OCI-LY7 (cell line): ENCODE measurements at regions not wholly inside any gene's neighbourhood (a gene's known extent, or its start where the extent isn't known, plus 50 kb on each side); places are given as distances from the start of the nearest gene placed in this dataset.

Experiments used
- BruUV-seq: library from RNA; stranded (reverse); fragments of 400-500 nt; replicated peaks from 2 replicates; lab custom pipeline; 2021; lab: Mats Ljungman, UMichigan
- CTCF ChIA-PET: fragments of 300-600 bp; sonication (Branson Sonifier 250); formaldehyde crosslinking; loops from one replicate; lab custom pipeline; 2022; ENCODE audit warnings: antibody characterized with exemption; ENCODE audit not compliant: unreplicated experiment; lab: Charles Lee
- POLR2A ChIA-PET: fragments of 300-600 bp; sonication (Branson Sonifier 250); formaldehyde crosslinking; loops from one replicate; lab custom pipeline; 2022; ENCODE audit warnings: antibody characterized with exemption; lab: Charles Lee
- DNase-seq: peaks from one replicate; pipeline ENCODE4 v3.0.0-alpha.2; 2015; ENCODE audit warnings: low spot score
- H2AFZ ChIP-seq: fragments of 200-600 bp; sonication (generic), shearing (Covaris generic); 2 replicates; pipeline ENCODE4 v1.6.1; 2014; ENCODE audit warnings: mild to moderate bottlenecking, antibody characterized with exemption, low read length, moderate library complexity
- H3K27ac ChIP-seq: fragments of 200-600 bp; sonication (generic); 2 replicates; pipeline ENCODE4 v1.5.1; 2014; ENCODE audit warnings: mixed run types, low read depth, mild to moderate bottlenecking, moderate library complexity, low read length, inconsistent platforms; ENCODE audit not compliant: poor library complexity, severe bottlenecking
- H3K36me3 ChIP-seq: fragments of 200-600 bp; sonication (generic); 2 replicates; pipeline ENCODE4 v1.6.1; 2014; ENCODE audit warnings: mild to moderate bottlenecking, antibody characterized with exemption, low read length, moderate library complexity, mixed read lengths; ENCODE audit not compliant: insufficient read depth
- H3K4me1 ChIP-seq: fragments of 200-600 bp; sonication (generic); 2 replicates; pipeline ENCODE4 v1.5.1; 2014; ENCODE audit warnings: mild to moderate bottlenecking, low read length; ENCODE audit not compliant: insufficient read depth, poor library complexity, severe bottlenecking
- H3K4me2 ChIP-seq: fragments of 200-600 bp; sonication (generic); 2 replicates; pipeline ENCODE4 v1.6.1; 2014; ENCODE audit warnings: mild to moderate bottlenecking, low read length
- H3K4me3 ChIP-seq: fragments of 200-600 bp; sonication (generic); 2 replicates; pipeline ENCODE4 v1.5.1; 2014; ENCODE audit warnings: mild to moderate bottlenecking, low read depth, low read length; ENCODE audit not compliant: poor library complexity, severe bottlenecking
- H3K79me2 ChIP-seq: fragments of 200-600 bp; sonication (generic); 2 replicates; pipeline ENCODE4 v1.6.1; 2016; ENCODE audit warnings: low read depth, mild to moderate bottlenecking, low read length, moderate library complexity, mixed read lengths; ENCODE audit not compliant: insufficient read depth
- H3K9me2 ChIP-seq: fragments of 200-600 bp; sonication (generic); 2 replicates; pipeline ENCODE4 v1.6.1; 2016; ENCODE audit warnings: mild to moderate bottlenecking, low read length, mixed read lengths; ENCODE audit not compliant: insufficient read depth
- H3K9me3 ChIP-seq: fragments of 200-600 bp; sonication (generic); 2 replicates; pipeline ENCODE4 v1.6.1; 2014; ENCODE audit warnings: mild to moderate bottlenecking, mixed run types, low read length, mixed read lengths
- H4K20me1 ChIP-seq: fragments of 200-600 bp; sonication (generic); 2 replicates; pipeline ENCODE4 v1.6.1; 2014; ENCODE audit warnings: mild to moderate bottlenecking, antibody characterized with exemption, low read length, moderate library complexity, mixed read lengths; ENCODE audit not compliant: insufficient read depth
- CTCF ChIP-seq: fragments of 200-600 bp; sonication (generic); conservative IDR thresholded peaks from 2 replicates; pipeline ENCODE4 v1.5.1; 2014; ENCODE audit warnings: mild to moderate bottlenecking, antibody characterized with exemption, low read length, moderate library complexity, mixed read lengths
- EZH2phosphoT487 ChIP-seq: fragments of 200-600 bp; sonication (generic); IDR thresholded peaks from 2 replicates; pipeline ENCODE4 v1.6.1; 2018; ENCODE audit warnings: low read depth, borderline replicate concordance, mild to moderate bottlenecking, mixed run types, antibody characterized with exemption, low read length, moderate library complexity, mixed read lengths
- intact Hi-C: fragments of 100-400 bp; cut with micrococcal nuclease; formaldehyde crosslinking; loops from one replicate; pipeline ENCODE4 v1.10.0; 2022; ENCODE audit not compliant: unreplicated experiment

- ChIA-PET CTCF (no interaction called here), POLR2A (no interaction called here)
- TF ChIP-seq EZH2phosphoT487 (no peak), CTCF (no peak)
- no peaks in the 10 kb centered on the region for H3K79me2 ChIP-seq
- H3K4me1 ChIP-seq, result peaks cover 9% of the 10 kb centered on the region
- H4K20me1 ChIP-seq, result no peaks in the 10 kb centered on the region
- H3K9me2 ChIP-seq, result no peaks in the 10 kb centered on the region
- H3K27ac ChIP-seq, result no peak overlapping the region
- no peak overlapping the region for H3K4me2 ChIP-seq
- H3K9me3 ChIP-seq, result no peaks in the 10 kb centered on the region
- no TSS peak for BruUV-seq
- H3K4me3 ChIP-seq, result no peak overlapping the region
- DNase-seq, result no peak
- no peak overlapping the region for H2AFZ ChIP-seq
- intact Hi-C loops, result no loop called here
- H3K36me3 ChIP-seq, result no peaks in the 10 kb centered on the region
Observed at GRCh38 chr22:49503896-49504521, 323.7 kb downstream of the BRD1 start.

- POLR2A ChIA-PET, result no interaction called here
- intact Hi-C loops, result no loop called here
- DNase-seq, result no peak
- H3K79me2 ChIP-seq, result no peaks in the 10 kb centered on the region
- no peaks in the 10 kb centered on the region for H3K36me3 ChIP-seq
- TF ChIP-seq EZH2phosphoT487 (no peak), CTCF (no peak)
- BruUV-seq, result no TSS peak
- no peaks in the 10 kb centered on the region for H3K9me2 ChIP-seq
- no peak overlapping the region for H2AFZ ChIP-seq
- H4K20me1 ChIP-seq, result no peaks in the 10 kb centered on the region
- no peak overlapping the region for H3K27ac ChIP-seq
- peaks cover 9% of the 10 kb centered on the region for H3K4me1 ChIP-seq
- CTCF ChIA-PET, result no interaction called here
- H3K4me3 ChIP-seq, result no peak overlapping the region
- no peak overlapping the region for H3K4me2 ChIP-seq
- H3K9me3 ChIP-seq, result no peaks in the 10 kb centered on the region
Observed at GRCh38 chr22:49503321-49503720, 324.4 kb downstream of the BRD1 start.

GRCh38 chr22:49502126-49502826 lies 325.4 kb downstream of the BRD1 start:
- TF ChIP-seq EZH2phosphoT487 (no peak), CTCF (no peak)
- Histone ChIP-seq H3K36me3 (no peaks in the 10 kb centered on the region), H2AFZ (no peak overlapping the region), H3K27ac (no peak overlapping the region), H3K79me2 (no peaks in the 10 kb centered on the region), H3K4me1 (peaks cover 9% of the 10 kb centered on the region), H4K20me1 (no peaks in the 10 kb centered on the region), H3K4me3 (no peak overlapping the region), H3K9me3 (no peaks in the 10 kb centered on the region), H3K4me2 (no peak overlapping the region), H3K9me2 (no peaks in the 10 kb centered on the region)
- ChIA-PET POLR2A (no interaction called here), CTCF (no interaction called here)
- DNase-seq, result no peak
- intact Hi-C loops, result no loop called here
- no TSS peak for BruUV-seq
